ENCODE measurements at regions not wholly inside any gene's neighbourhood (a gene's known extent, or its start where the extent isn't known, plus 50 kb on each side); places are given as distances from the start of the nearest gene placed in this dataset.

- H3K9ac ChIP-seq (replicated peaks; ENCODE audit: extremely low read depth, insufficient read depth, low read length) = no peak overlapping the region
- BruUV-seq (replicated peaks) = no TSS peak
- DNase-seq (ENCODE audit: low read depth, low spot score) (no peak), FAIRE-seq (no peak)
- no peak overlapping the region for H3K4me2 ChIP-seq (ENCODE audit: insufficient read depth, low read length)
- no peaks in the 10 kb centered on the region for H4K20me1 ChIP-seq (replicated peaks; ENCODE audit: control insufficient read depth, extremely low read depth, insufficient read depth, low read length)
- H3K4me1 ChIP-seq (ENCODE audit: control insufficient read depth, extremely low read depth, insufficient read depth, low read length) = no peaks in the 10 kb centered on the region
- H3K27me3 ChIP-seq (ENCODE audit: control insufficient read depth in 2 of 2, insufficient read depth in 2 of 2, low read length in 2 of 2) = no peaks in the 10 kb centered on the region
- TF ChIP-seq EZH2 (IDR thresholded peaks at IDR 0.05; ENCODE audit: borderline replicate concordance, low read depth, low read length, severe bottlenecking) (no peak), MAX (IDR thresholded peaks at IDR 0.05; ENCODE audit: insufficient read depth, insufficient read length) (no peak), CTCF (IDR thresholded peaks at IDR 0.05; ENCODE audit: extremely low read depth in 1 of 2, insufficient read depth in 1 of 2, low read depth in 1 of 2, low read length in 2 of 2) (no peak), POLR2AphosphoS5 (IDR thresholded peaks at IDR 0.05; ENCODE audit: insufficient read depth, low read depth, low read length) (no peak), GATA2 (IDR thresholded peaks at IDR 0.05; ENCODE audit: insufficient read depth, insufficient read length, low read depth, low read length) (no peak), MYC (IDR thresholded peaks at IDR 0.05; ENCODE audit: low read depth, low read length) (no peak), FOS (IDR thresholded peaks at IDR 0.05; ENCODE audit: borderline replicate concordance, insufficient read depth, low read length) (no peak), POLR2A (IDR thresholded peaks at IDR 0.05; ENCODE audit: low read depth, low read length) (no peak), JUN (IDR thresholded peaks at IDR 0.05; ENCODE audit: borderline replicate concordance, insufficient read depth, insufficient read length, low read depth) (no peak)
- no peaks in the 10 kb centered on the region for H3K36me3 ChIP-seq (ENCODE audit: control insufficient read depth in 2 of 2, extremely low read depth in 1 of 2, insufficient read depth in 2 of 2, low read length in 2 of 2)
- CTCF ChIA-PET = no interaction called here
- no peak overlapping the region for H2AFZ ChIP-seq (ENCODE audit: low read depth, low read length)
- H3K9me3 ChIP-seq (replicated peaks; ENCODE audit: control insufficient read depth, insufficient read depth, low read length) = no peaks in the 10 kb centered on the region
- no peak overlapping the region for H3K27ac ChIP-seq (ENCODE audit: insufficient read depth, low read depth, low read length)
- POLR2A ChIA-PET = no interaction called here
- dilution Hi-C loops (cut with MboI; ENCODE audit: extremely low pct_ligation_motif_present, low sequenced_read_pairs) (no loop called here), intact Hi-C loops (cut with micrococcal nuclease) (loop anchor here (10.0 kb wide), 1 partner anchor 176 kb away; no protein-coding TSS in a partner anchor)
- no peaks in the 10 kb centered on the region for H3K79me2 ChIP-seq (ENCODE audit: control insufficient read depth, insufficient read depth, low read length)
- H3K9me1 ChIP-seq (replicated peaks; ENCODE audit: control insufficient read depth, extremely low read depth, insufficient read depth, low read length) = no peaks in the 10 kb centered on the region
- H3K4me3 ChIP-seq (replicated peaks in 1 of 3; ENCODE audit: insufficient read depth in 1 of 3, low read depth in 1 of 3, low read length in 3 of 3) = no peak overlapping the region
These were observed 122.2 kb upstream of the GRAMD2B start for GRCh38 chr5:126301056-126301455.

Measured in endothelial cell of umbilical vein (primary cell).